ENCODE measurements at regions not wholly inside any gene's neighbourhood (a gene's known extent, or its start where the extent isn't known, plus 50 kb on each side); places are given as distances from the start of the nearest gene placed in this dataset.

GRCh38 chr6:97850458-97851212 is 567.6 kb upstream of the MMS22L start:
- TF ChIP-seq CTCF (IDR thresholded peaks at IDR 0.05) (no peak), EZH2 (IDR thresholded peaks at IDR 0.05; ENCODE audit: borderline replicate concordance, insufficient read depth, low read depth, low read length, poor library complexity, severe bottlenecking) (no peak)

Data from B cell (primary cell).